ENCODE measurements at regions not wholly inside any gene's neighbourhood (a gene's known extent, or its start where the extent isn't known, plus 50 kb on each side); places are given as distances from the start of the nearest gene placed in this dataset.
"Not testable (repeated sequence)": the region's sequence is repeated elsewhere in the genome, so short reads cannot be mapped to it uniquely, and the experiment has no call there.

DNA sequence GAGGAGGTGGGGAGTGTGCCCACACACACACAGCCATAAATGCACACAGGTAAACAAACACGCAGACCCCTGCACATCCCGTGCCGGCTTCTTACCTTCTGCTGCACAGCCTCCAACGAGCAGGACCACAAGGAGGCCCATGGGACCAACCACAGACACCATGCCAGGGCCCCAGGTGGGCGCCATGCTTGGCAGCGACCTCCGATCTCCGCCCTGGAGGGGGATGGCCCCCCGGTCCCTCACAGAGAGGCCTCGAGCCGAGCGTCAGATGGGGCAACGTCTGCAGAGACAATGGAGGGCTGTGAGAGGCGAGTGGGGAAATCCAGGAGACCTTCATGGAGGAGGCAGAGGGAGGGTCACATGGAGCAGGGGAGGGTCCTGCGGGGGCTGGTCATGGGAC lies 54.7 kb downstream of the PTPRS start:
- no peak overlapping the region for H3K4me3 ChIP-seq (ENCODE audit: low read depth, low read length)
- ChIA-PET CTCF (no interaction called here), POLR2A (no interaction called here)
- DNase-seq (ENCODE audit: low read depth, low spot score): no peak
- TF ChIP-seq, protein P1, sequence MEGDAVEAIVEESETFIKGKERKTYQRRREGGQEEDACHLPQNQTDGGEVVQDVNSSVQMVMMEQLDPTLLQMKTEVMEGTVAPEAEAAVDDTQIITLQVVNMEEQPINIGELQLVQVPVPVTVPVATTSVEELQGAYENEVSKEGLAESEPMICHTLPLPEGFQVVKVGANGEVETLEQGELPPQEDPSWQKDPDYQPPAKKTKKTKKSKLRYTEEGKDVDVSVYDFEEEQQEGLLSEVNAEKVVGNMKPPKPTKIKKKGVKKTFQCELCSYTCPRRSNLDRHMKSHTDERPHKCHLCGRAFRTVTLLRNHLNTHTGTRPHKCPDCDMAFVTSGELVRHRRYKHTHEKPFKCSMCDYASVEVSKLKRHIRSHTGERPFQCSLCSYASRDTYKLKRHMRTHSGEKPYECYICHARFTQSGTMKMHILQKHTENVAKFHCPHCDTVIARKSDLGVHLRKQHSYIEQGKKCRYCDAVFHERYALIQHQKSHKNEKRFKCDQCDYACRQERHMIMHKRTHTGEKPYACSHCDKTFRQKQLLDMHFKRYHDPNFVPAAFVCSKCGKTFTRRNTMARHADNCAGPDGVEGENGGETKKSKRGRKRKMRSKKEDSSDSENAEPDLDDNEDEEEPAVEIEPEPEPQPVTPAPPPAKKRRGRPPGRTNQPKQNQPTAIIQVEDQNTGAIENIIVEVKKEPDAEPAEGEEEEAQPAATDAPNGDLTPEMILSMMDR (IDR thresholded peaks at IDR 0.05; ENCODE audit: insufficient read depth, low read length, missing control alignments): no peak

DNA sequence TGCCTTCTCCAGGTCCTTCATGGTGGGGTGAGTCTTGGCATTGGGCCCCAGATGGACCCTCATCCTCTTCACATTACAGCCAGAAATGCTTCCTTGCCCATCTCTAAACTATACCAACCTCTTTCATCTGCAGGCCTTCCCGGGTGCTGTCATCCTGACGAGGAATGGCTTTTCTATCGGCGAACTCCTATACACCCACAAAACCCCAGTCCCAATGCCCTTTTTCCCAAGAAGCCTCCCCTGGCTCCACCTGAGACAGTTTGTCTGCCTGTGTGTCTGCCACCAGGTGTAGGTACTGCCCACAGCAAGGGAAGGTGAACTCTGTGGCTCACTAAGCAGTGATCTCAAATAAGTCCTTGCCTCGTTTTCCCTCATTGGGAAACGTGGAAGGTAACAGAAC lies 55.3 kb downstream of the PTPRS start:
- H3K4me3 ChIP-seq (ENCODE audit: low read depth, low read length): no peak overlapping the region
- no peak for DNase-seq (ENCODE audit: low read depth, low spot score)
- TF ChIP-seq, protein P1 (IDR thresholded peaks at IDR 0.05; ENCODE audit: insufficient read depth, low read length, missing control alignments): no peak
- ChIA-PET POLR2A (no interaction called here), CTCF (no interaction called here)

DNA sequence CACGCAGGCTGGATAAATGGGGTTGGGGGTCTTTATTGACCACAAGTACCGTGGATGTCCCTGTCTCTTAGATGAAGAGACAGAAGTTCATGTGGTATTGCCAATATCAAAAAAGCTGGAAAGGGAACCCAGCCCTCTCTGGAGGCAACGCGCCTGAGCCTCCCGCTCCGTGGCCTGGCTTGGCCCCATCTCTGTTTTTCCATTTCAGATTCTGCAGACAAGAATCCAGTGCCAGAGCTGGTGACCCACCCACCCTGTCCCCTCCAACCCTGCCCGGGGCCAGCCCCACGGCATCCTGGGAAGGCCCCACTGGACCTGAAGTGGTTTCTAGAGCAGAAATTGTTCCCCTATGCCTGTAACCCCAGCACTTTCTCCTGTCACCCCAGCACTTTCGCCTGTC lies 57.7 kb downstream of the PTPRS start:
- DNase-seq (ENCODE audit: low read depth, low spot score): no peak
- no peak overlapping the region for H3K4me3 ChIP-seq (ENCODE audit: low read depth, low read length)
- ChIA-PET CTCF (no interaction called here), POLR2A (no interaction called here)
- TF ChIP-seq, protein P1 (IDR thresholded peaks at IDR 0.05; ENCODE audit: insufficient read depth, low read length, missing control alignments): no peak

DNA sequence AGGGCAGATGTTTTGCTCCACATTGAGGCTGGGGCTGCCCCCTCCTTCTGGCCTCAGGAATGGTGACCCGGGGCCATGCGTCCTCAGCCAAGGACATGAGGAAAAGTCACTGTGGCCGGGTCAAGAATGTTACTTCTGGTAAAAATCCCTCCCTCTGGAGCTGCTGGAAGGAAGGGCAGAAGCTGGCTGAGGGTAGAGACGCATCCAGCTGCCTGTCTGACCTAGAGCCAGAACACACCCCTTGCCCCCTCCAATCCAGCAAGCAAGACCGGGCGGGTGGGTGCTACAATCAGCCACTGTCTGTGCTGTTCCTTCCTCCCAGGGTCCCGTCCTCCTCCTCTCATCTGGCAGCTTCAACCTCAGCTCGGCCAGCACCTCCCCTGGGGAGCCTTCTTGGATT lies 59.0 kb downstream of the PTPRS start:
- ChIA-PET POLR2A (interaction anchor here (1.0 kb wide), 1 partner anchor 11 kb away, joined by 3 read pairs; no protein-coding TSS in a partner anchor), CTCF (no interaction called here)
- no peak for DNase-seq (ENCODE audit: low read depth, low spot score)
- TF ChIP-seq, protein P1 (IDR thresholded peaks at IDR 0.05; ENCODE audit: insufficient read depth, low read length, missing control alignments): no peak
- H3K4me3 ChIP-seq (ENCODE audit: low read depth, low read length): no peak overlapping the region

- H3K4me3 ChIP-seq (ENCODE audit: low read depth, low read length); CTCF ChIA-PET; DNase-seq (ENCODE audit: low read depth, low spot score); POLR2A ChIA-PET: not testable (repeated sequence)
Observed at GRCh38 chr19:5275668-5276067, 64.9 kb downstream of the PTPRS start.

DNA sequence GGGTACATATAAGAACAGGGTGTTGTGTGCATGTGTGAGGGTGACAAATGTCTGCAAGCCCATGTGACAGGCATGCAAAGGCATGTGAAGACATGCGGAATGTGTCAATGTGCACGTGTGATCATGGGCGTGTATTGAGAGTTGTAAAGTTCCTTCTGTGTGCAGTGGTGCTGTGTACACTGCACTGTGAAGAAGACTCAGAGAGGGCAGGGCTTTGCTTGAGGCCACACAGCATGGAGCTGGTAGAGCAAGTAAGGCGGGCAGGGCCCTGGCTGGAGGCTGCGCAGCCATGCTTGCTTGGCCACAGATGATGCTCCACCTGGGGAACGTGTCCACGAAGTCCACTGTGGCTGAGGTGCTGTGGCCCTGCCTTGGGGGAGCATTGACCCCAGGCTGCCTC lies 66.8 kb downstream of the PTPRS start:
- ChIA-PET POLR2A (no interaction called here), CTCF (no interaction called here)
- no peak overlapping the region for H3K4me3 ChIP-seq (ENCODE audit: low read depth, low read length)
- TF ChIP-seq, protein P1 (IDR thresholded peaks at IDR 0.05; ENCODE audit: insufficient read depth, low read length, missing control alignments): no peak
- no peak for DNase-seq (ENCODE audit: low read depth, low spot score)

DNA sequence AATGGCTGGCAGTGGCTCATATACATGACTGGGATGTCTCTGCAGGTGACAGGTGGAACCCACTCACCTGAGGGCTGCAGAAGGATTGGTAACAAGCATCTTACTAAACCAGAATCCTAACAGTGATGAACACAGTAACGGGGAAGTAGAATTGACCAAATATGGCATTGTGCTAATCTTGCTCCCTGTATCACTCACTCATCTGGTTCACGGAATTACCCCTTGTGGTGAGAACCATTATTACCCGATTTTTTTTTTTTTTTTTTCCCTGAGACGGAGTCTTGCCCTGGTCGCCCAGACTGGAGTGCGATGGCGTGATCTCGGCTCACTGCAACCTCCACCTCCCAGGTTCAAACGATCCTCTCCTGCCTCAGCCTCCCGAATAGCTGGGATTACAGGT lies 69.5 kb downstream of the PTPRS start:
- POLR2A ChIA-PET: interaction anchor here (0.6 kb wide), 1 partner anchor 19 kb away, joined by 3 read pairs; no protein-coding TSS in a partner anchor
- CTCF ChIA-PET: interaction anchor here (0.7 to 1.1 kb wide), 2 partner anchors 21 to 289 kb away, joined by 3 to 5 read pairs; no protein-coding TSS in a partner anchor
- DNase-seq (ENCODE audit: low read depth, low spot score): no peak
- H3K4me3 ChIP-seq (ENCODE audit: low read depth, low read length): no peak overlapping the region
- TF ChIP-seq, protein P1 (IDR thresholded peaks at IDR 0.05; ENCODE audit: insufficient read depth, low read length, missing control alignments): no peak
